DND-41 (cell line): ENCODE measurements at regions not wholly inside any gene's neighbourhood (a gene's known extent, or its start where the extent isn't known, plus 50 kb on each side); places are given as distances from the start of the nearest gene placed in this dataset.

Source experiments
- EZH2 ChIP-seq: IDR thresholded peaks from 3 replicates; pipeline ENCODE4 v1.6.1; 2012; ENCODE audit warnings: borderline replicate concordance, low read depth, mild to moderate bottlenecking, moderate library complexity, low read length, inconsistent platforms; ENCODE audit not compliant: severe bottlenecking
- TF ChIP-seq, protein P1 (sequence below): IDR thresholded peaks from 2 replicates; pipeline ENCODE4 v1.5.1; 2012; ENCODE audit warnings: borderline replicate concordance, low read length, moderate library complexity, mild to moderate bottlenecking; ENCODE audit not compliant: poor library complexity, severe bottlenecking; ENCODE audit errors: extremely low read depth

DNA sequence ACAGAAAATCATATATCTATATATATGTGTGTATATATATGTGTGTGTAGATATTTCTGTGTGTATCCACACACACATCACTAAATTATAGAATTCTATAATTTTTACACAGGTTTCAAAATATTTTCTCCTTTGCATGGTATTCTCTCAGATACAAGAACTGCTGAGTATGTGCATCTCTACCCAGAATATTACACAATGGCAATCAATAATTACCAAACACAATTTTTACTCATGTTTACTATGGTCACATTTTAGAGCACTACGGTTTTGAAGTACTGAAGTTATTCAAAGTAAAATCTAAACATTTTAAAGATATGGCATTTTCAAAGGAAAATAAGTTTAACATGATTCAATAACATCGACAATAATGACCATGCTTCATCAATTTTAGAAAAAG lies 258.5 kb downstream of the PAX3 start:
- TF ChIP-seq, protein P1, sequence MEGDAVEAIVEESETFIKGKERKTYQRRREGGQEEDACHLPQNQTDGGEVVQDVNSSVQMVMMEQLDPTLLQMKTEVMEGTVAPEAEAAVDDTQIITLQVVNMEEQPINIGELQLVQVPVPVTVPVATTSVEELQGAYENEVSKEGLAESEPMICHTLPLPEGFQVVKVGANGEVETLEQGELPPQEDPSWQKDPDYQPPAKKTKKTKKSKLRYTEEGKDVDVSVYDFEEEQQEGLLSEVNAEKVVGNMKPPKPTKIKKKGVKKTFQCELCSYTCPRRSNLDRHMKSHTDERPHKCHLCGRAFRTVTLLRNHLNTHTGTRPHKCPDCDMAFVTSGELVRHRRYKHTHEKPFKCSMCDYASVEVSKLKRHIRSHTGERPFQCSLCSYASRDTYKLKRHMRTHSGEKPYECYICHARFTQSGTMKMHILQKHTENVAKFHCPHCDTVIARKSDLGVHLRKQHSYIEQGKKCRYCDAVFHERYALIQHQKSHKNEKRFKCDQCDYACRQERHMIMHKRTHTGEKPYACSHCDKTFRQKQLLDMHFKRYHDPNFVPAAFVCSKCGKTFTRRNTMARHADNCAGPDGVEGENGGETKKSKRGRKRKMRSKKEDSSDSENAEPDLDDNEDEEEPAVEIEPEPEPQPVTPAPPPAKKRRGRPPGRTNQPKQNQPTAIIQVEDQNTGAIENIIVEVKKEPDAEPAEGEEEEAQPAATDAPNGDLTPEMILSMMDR: no peak
- TF ChIP-seq EZH2: no peak
